ENCODE measurements at regions not wholly inside any gene's neighbourhood (a gene's known extent, or its start where the extent isn't known, plus 50 kb on each side); places are given as distances from the start of the nearest gene placed in this dataset.

DNA sequence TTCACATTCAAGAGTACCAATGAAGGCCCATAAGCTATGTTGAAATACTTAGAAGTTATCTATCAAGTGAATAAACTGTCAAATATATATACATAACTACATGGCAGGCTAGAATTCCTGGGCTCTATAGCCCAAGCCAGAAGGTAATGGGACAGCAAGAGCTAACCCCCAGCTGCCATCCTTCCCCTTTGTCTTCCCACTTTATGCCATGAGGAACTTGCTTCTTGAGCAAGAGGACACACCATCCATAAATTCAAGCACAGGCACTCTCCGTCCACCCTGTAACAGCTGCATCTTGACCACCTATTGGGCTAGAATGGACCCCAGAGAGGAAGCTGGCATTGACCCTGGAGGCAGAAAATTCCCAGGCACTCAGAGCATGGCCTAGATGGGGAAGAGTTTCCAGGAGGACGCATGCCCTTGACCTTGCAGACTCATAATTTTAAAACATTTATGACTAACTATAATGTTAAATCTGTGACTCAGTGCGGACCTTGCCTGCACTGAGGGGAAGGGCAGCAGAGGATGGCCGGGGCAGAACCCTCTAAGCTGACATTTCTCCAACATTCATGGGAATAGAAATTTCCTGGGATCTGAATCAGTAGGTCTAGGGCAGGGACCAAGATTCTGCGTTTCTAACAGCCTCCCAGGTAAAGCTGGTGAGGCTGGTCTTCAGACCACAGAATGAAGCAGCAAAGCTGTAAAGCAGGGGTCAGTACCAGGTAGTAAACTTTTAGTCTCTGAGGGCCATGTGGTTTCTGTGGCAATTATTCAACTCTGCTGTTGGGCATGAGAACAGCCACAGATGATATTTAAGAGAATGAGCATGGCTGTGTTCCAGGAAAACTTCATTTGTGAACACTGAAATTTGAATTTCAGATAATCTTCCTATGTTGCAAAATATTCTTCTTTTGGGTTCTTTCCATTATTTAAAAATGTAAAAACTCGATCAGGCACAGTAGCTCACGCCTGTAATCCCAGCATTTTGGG lies 71.4 kb upstream of the CLDN10 start:
- H3K36me3 ChIP-seq: no peaks in the 10 kb centered on the region
- intact Hi-C loops (cut with DNase I): no loop called here
- DNase-seq (no peak), ATAC-seq (no peak)
- WGBS, 2 donors: 59 to 71% methylated on average over 7 of the region's 7 CpGs
- H3K4me1 ChIP-seq: peaks cover 0 to 19% (median 0%) of the 10 kb centered on the region in 9 donors
- peaks cover 0 to 5% (median 0%) of the 10 kb centered on the region in 11 donors for H3K9me3 ChIP-seq
- H3K27ac ChIP-seq: peak overlapping the region in 1 of 10 donors; percentile 59
- no peak overlapping the region for H3K4me3 ChIP-seq
- H3K27me3 ChIP-seq: peaks cover 0 to 5% (median 0%) of the 10 kb centered on the region in 7 donors
- TF ChIP-seq, protein P1, sequence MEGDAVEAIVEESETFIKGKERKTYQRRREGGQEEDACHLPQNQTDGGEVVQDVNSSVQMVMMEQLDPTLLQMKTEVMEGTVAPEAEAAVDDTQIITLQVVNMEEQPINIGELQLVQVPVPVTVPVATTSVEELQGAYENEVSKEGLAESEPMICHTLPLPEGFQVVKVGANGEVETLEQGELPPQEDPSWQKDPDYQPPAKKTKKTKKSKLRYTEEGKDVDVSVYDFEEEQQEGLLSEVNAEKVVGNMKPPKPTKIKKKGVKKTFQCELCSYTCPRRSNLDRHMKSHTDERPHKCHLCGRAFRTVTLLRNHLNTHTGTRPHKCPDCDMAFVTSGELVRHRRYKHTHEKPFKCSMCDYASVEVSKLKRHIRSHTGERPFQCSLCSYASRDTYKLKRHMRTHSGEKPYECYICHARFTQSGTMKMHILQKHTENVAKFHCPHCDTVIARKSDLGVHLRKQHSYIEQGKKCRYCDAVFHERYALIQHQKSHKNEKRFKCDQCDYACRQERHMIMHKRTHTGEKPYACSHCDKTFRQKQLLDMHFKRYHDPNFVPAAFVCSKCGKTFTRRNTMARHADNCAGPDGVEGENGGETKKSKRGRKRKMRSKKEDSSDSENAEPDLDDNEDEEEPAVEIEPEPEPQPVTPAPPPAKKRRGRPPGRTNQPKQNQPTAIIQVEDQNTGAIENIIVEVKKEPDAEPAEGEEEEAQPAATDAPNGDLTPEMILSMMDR (IDR thresholded peaks at IDR 0.05): no peak

DNA sequence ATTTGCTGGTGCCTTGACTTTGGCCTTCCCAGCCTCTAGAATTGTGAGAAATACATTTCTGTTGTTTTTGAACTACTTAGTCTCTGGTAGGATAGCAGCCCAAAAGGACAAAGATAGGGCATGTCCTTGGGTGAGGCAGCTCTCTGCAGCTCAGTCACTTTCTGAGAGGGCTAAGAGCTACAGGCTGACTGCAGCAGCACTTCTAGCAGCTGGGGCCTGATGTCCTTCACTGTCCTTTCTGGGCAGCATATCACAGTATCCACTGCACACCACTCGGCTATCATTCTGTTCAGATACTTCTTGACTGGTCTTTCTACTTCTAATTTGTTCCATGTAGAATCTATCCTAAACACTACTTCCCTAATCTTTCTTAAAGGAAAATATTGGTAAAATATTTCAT lies 68.5 kb upstream of the CLDN10 start:
- DNase-seq (no peak), ATAC-seq (peak in 5 of 8 donors; percentile 25 to 69 (median 58))
- TF ChIP-seq, protein P1 (IDR thresholded peaks at IDR 0.05): no peak
- H3K9me3 ChIP-seq: no peaks in the 10 kb centered on the region
- no peaks in the 10 kb centered on the region for H3K36me3 ChIP-seq
- no peak overlapping the region for H3K27ac ChIP-seq
- H3K4me1 ChIP-seq: peaks cover 0 to 10% (median 0%) of the 10 kb centered on the region in 9 donors
- intact Hi-C loops (cut with DNase I): no loop called here
- 42 to 69% methylated on average over 1 of the region's 1 CpG for WGBS, 2 donors
- H3K27me3 ChIP-seq: no peaks in the 10 kb centered on the region
- no peak overlapping the region for H3K4me3 ChIP-seq

DNA sequence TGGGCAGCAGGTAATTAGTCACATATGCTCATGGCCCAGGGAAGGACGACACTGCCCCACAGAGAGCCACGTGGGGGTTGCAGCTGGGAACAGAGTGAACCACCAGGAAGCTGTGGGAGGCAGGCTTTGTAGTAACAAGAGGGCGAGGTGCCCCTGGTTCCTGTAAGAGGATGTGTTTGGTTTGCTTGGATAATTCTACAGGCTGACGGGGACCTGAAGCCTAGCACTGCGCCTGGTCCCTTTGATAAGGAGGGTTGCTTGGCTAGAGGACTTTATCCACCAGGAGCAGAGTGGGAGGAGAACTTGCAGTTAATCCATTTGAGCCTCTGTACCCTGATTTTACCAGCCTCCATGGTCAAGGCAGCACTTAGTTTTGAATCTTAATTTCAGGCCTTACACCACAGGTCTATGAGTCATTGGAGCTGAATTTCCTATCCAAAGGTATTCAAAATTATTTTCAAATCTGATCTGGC lies 67.4 kb upstream of the CLDN10 start:
- Histone ChIP-seq H3K27ac (no peak overlapping the region), H3K9me3 (peaks cover 0 to 6% (median 0%) of the 10 kb centered on the region in 11 donors), H3K36me3 (no peaks in the 10 kb centered on the region), H3K4me1 (peaks cover 0 to 8% (median 0%) of the 10 kb centered on the region in 9 donors), H3K4me3 (no peak overlapping the region), H3K27me3 (no peaks in the 10 kb centered on the region)
- TF ChIP-seq, protein P1 (IDR thresholded peaks at IDR 0.05): no peak
- peak in 5 of 8 donors; percentile 6 to 35 (median 26) for ATAC-seq
- intact Hi-C loops (cut with DNase I): no loop called here
- WGBS, 2 donors: 75 to 77% methylated on average over 5 of the region's 5 CpGs
- no peak for DNase-seq

DNA sequence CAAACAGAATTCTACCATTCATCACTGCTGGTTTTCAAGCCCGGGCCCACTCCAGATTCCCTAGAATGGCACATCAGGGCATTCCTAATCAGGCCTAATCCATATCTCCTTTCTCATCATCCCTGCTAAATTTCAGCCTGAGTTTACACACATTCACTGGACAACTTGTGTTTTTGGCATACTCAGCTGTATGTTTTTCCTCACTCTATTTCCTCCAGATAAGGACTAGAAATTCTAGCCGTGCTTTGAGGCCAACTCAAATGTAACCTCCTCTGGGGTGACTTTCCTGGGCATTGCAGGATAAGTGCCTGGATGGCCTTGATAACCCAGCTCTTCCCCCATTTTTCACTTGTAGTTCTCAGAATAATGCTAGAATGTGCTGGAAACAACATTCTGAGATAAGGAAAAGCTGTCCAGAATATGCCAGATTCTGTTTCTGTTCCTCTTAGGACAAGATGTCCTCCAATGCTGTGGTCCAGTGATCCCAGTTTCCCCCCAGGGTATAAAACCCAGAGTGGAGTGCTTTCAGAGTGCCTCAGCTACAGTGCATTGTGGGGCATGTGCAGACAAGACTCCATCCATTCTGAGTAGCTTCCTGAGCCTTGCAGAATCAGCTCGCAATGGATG lies 66.9 kb upstream of the CLDN10 start:
- Histone ChIP-seq H3K27ac (no peak overlapping the region), H3K4me3 (no peak overlapping the region), H3K27me3 (no peaks in the 10 kb centered on the region), H3K36me3 (no peaks in the 10 kb centered on the region), H3K9me3 (peaks cover 0 to 11% (median 0%) of the 10 kb centered on the region in 11 donors), H3K4me1 (peaks cover 0 to 8% (median 0%) of the 10 kb centered on the region in 9 donors)
- intact Hi-C loops (cut with DNase I): no loop called here
- TF ChIP-seq, protein P1 (IDR thresholded peaks at IDR 0.05): no peak
- 45 to 57% methylated on average over 3 of the region's 3 CpGs for WGBS, 2 donors
- ATAC-seq (peak in 5 of 8 donors; percentile 20 to 63 (median 39)), DNase-seq (no peak)

Measured in heart right ventricle (tissue), 16 donors.